ENCODE measurements at regions not wholly inside any gene's neighbourhood (a gene's known extent, or its start where the extent isn't known, plus 50 kb on each side); places are given as distances from the start of the nearest gene placed in this dataset.

GRCh38 chr2:40507432-40507831, 55.5 kb upstream of the SLC8A1 start:
- Histone ChIP-seq H3K4me3 (ENCODE audit: low read depth in 1 of 2, low read length in 2 of 2) (no peak overlapping the region), H3K9ac (ENCODE audit: low read depth in 1 of 2, low read length in 2 of 2) (no peak overlapping the region), H3K27ac (ENCODE audit: low read depth, low read length) (no peak overlapping the region), H3K36me3 (ENCODE audit: control insufficient read depth in 1 of 2, insufficient read depth in 2 of 2, low read length in 2 of 2) (no peaks in the 10 kb centered on the region), H3K27me3 (ENCODE audit: control insufficient read depth in 1 of 2, insufficient read depth in 2 of 2, low read length in 2 of 2) (no peaks in the 10 kb centered on the region), H3K9me3 (ENCODE audit: control insufficient read depth in 1 of 2, low read length in 2 of 2) (no peaks in the 10 kb centered on the region), H3K4me1 (ENCODE audit: control insufficient read depth in 1 of 2, insufficient read depth in 2 of 2, low read length in 2 of 2) (no peaks in the 10 kb centered on the region)

GRCh38 chr2:40510304-40510703, 58.4 kb upstream of the SLC8A1 start:
- H3K4me1 ChIP-seq (ENCODE audit: control insufficient read depth in 1 of 2, insufficient read depth in 2 of 2, low read length in 2 of 2), result no peaks in the 10 kb centered on the region
- H3K9me3 ChIP-seq (ENCODE audit: control insufficient read depth in 1 of 2, low read length in 2 of 2), result no peaks in the 10 kb centered on the region
- no peaks in the 10 kb centered on the region for H3K36me3 ChIP-seq (ENCODE audit: control insufficient read depth in 1 of 2, insufficient read depth in 2 of 2, low read length in 2 of 2)
- no peak overlapping the region for H3K9ac ChIP-seq (ENCODE audit: low read depth in 1 of 2, low read length in 2 of 2)
- no peak overlapping the region for H3K27ac ChIP-seq (ENCODE audit: low read depth, low read length)
- H3K4me3 ChIP-seq (ENCODE audit: low read depth in 1 of 2, low read length in 2 of 2), result no peak overlapping the region
- H3K27me3 ChIP-seq (ENCODE audit: control insufficient read depth in 1 of 2, insufficient read depth in 2 of 2, low read length in 2 of 2), result no peaks in the 10 kb centered on the region

- no peak overlapping the region for H3K9ac ChIP-seq (ENCODE audit: low read depth in 1 of 2, low read length in 2 of 2)
- H3K4me3 ChIP-seq (ENCODE audit: low read depth in 1 of 2, low read length in 2 of 2), result peak overlapping the region; percentile 25 to 61
- peak overlapping the region; percentile 36 for H3K27ac ChIP-seq (ENCODE audit: low read depth, low read length)
- H3K27me3 ChIP-seq (ENCODE audit: control insufficient read depth in 1 of 2, insufficient read depth in 2 of 2, low read length in 2 of 2), result no peaks in the 10 kb centered on the region
- H3K36me3 ChIP-seq (ENCODE audit: control insufficient read depth in 1 of 2, insufficient read depth in 2 of 2, low read length in 2 of 2), result no peaks in the 10 kb centered on the region
- no peaks in the 10 kb centered on the region for H3K9me3 ChIP-seq (ENCODE audit: control insufficient read depth in 1 of 2, low read length in 2 of 2)
- H3K4me1 ChIP-seq (ENCODE audit: control insufficient read depth in 1 of 2, insufficient read depth in 2 of 2, low read length in 2 of 2), result no peaks in the 10 kb centered on the region
Observed at GRCh38 chr2:40511661-40512213, 59.8 kb upstream of the SLC8A1 start.

- Histone ChIP-seq H3K9me3 (ENCODE audit: control insufficient read depth in 1 of 2, low read length in 2 of 2) (no peaks in the 10 kb centered on the region), H3K9ac (ENCODE audit: low read depth in 1 of 2, low read length in 2 of 2) (no peak overlapping the region), H3K4me1 (ENCODE audit: control insufficient read depth in 1 of 2, insufficient read depth in 2 of 2, low read length in 2 of 2) (no peaks in the 10 kb centered on the region), H3K27me3 (ENCODE audit: control insufficient read depth in 1 of 2, insufficient read depth in 2 of 2, low read length in 2 of 2) (no peaks in the 10 kb centered on the region), H3K36me3 (ENCODE audit: control insufficient read depth in 1 of 2, insufficient read depth in 2 of 2, low read length in 2 of 2) (no peaks in the 10 kb centered on the region), H3K4me3 (ENCODE audit: low read depth in 1 of 2, low read length in 2 of 2) (peak overlapping the region; percentile 25 to 61), H3K27ac (ENCODE audit: low read depth, low read length) (peak overlapping the region; percentile 36)
Observed at GRCh38 chr2:40512256-40512655, 60.4 kb upstream of the SLC8A1 start.

GRCh38 chr2:40513201-40513600, 61.3 kb upstream of the SLC8A1 start:
- Histone ChIP-seq H3K4me1 (ENCODE audit: control insufficient read depth in 1 of 2, insufficient read depth in 2 of 2, low read length in 2 of 2) (no peaks in the 10 kb centered on the region), H3K4me3 (ENCODE audit: low read depth in 1 of 2, low read length in 2 of 2) (no peak overlapping the region), H3K36me3 (ENCODE audit: control insufficient read depth in 1 of 2, insufficient read depth in 2 of 2, low read length in 2 of 2) (no peaks in the 10 kb centered on the region), H3K9me3 (ENCODE audit: control insufficient read depth in 1 of 2, low read length in 2 of 2) (no peaks in the 10 kb centered on the region), H3K9ac (ENCODE audit: low read depth in 1 of 2, low read length in 2 of 2) (no peak overlapping the region), H3K27me3 (ENCODE audit: control insufficient read depth in 1 of 2, insufficient read depth in 2 of 2, low read length in 2 of 2) (no peaks in the 10 kb centered on the region), H3K27ac (ENCODE audit: low read depth, low read length) (no peak overlapping the region)

- Histone ChIP-seq H3K9me3 (ENCODE audit: control insufficient read depth in 1 of 2, low read length in 2 of 2) (no peaks in the 10 kb centered on the region), H3K9ac (ENCODE audit: low read depth in 1 of 2, low read length in 2 of 2) (no peak overlapping the region), H3K4me3 (ENCODE audit: low read depth in 1 of 2, low read length in 2 of 2) (no peak overlapping the region), H3K27me3 (ENCODE audit: control insufficient read depth in 1 of 2, insufficient read depth in 2 of 2, low read length in 2 of 2) (no peaks in the 10 kb centered on the region), H3K36me3 (ENCODE audit: control insufficient read depth in 1 of 2, insufficient read depth in 2 of 2, low read length in 2 of 2) (no peaks in the 10 kb centered on the region), H3K4me1 (ENCODE audit: control insufficient read depth in 1 of 2, insufficient read depth in 2 of 2, low read length in 2 of 2) (no peaks in the 10 kb centered on the region), H3K27ac (ENCODE audit: low read depth, low read length) (no peak overlapping the region)
Observed at GRCh38 chr2:40516604-40517003, 64.7 kb upstream of the SLC8A1 start.

- Histone ChIP-seq H3K4me3 (ENCODE audit: low read depth in 1 of 2, low read length in 2 of 2) (no peak overlapping the region), H3K9me3 (ENCODE audit: control insufficient read depth in 1 of 2, low read length in 2 of 2) (no peaks in the 10 kb centered on the region), H3K27me3 (ENCODE audit: control insufficient read depth in 1 of 2, insufficient read depth in 2 of 2, low read length in 2 of 2) (no peaks in the 10 kb centered on the region), H3K36me3 (ENCODE audit: control insufficient read depth in 1 of 2, insufficient read depth in 2 of 2, low read length in 2 of 2) (no peaks in the 10 kb centered on the region), H3K9ac (ENCODE audit: low read depth in 1 of 2, low read length in 2 of 2) (no peak overlapping the region), H3K4me1 (ENCODE audit: control insufficient read depth in 1 of 2, insufficient read depth in 2 of 2, low read length in 2 of 2) (no peaks in the 10 kb centered on the region), H3K27ac (ENCODE audit: low read depth, low read length) (no peak overlapping the region)
Observed at GRCh38 chr2:40528564-40528963, 76.7 kb upstream of the SLC8A1 start.

GRCh38 chr2:40531359-40531758, 79.5 kb upstream of the SLC8A1 start:
- Histone ChIP-seq H3K36me3 (ENCODE audit: control insufficient read depth in 1 of 2, insufficient read depth in 2 of 2, low read length in 2 of 2) (no peaks in the 10 kb centered on the region), H3K27ac (ENCODE audit: low read depth, low read length) (no peak overlapping the region), H3K9ac (ENCODE audit: low read depth in 1 of 2, low read length in 2 of 2) (no peak overlapping the region), H3K4me1 (ENCODE audit: control insufficient read depth in 1 of 2, insufficient read depth in 2 of 2, low read length in 2 of 2) (no peaks in the 10 kb centered on the region), H3K9me3 (ENCODE audit: control insufficient read depth in 1 of 2, low read length in 2 of 2) (no peaks in the 10 kb centered on the region), H3K4me3 (ENCODE audit: low read depth in 1 of 2, low read length in 2 of 2) (no peak overlapping the region), H3K27me3 (ENCODE audit: control insufficient read depth in 1 of 2, insufficient read depth in 2 of 2, low read length in 2 of 2) (no peaks in the 10 kb centered on the region)

- H3K36me3 ChIP-seq (ENCODE audit: control insufficient read depth in 1 of 2, insufficient read depth in 2 of 2, low read length in 2 of 2), result no peaks in the 10 kb centered on the region
- peaks cover 0 to 4% of the 10 kb centered on the region in 2 donors for H3K4me1 ChIP-seq (ENCODE audit: control insufficient read depth in 1 of 2, insufficient read depth in 2 of 2, low read length in 2 of 2)
- no peaks in the 10 kb centered on the region for H3K27me3 ChIP-seq (ENCODE audit: control insufficient read depth in 1 of 2, insufficient read depth in 2 of 2, low read length in 2 of 2)
- H3K9ac ChIP-seq (ENCODE audit: low read depth in 1 of 2, low read length in 2 of 2), result no peak overlapping the region
- no peak overlapping the region for H3K4me3 ChIP-seq (ENCODE audit: low read depth in 1 of 2, low read length in 2 of 2)
- no peaks in the 10 kb centered on the region for H3K9me3 ChIP-seq (ENCODE audit: control insufficient read depth in 1 of 2, low read length in 2 of 2)
- no peak overlapping the region for H3K27ac ChIP-seq (ENCODE audit: low read depth, low read length)
Observed at GRCh38 chr2:40534528-40534927, 82.6 kb upstream of the SLC8A1 start.

- H3K9me3 ChIP-seq (ENCODE audit: control insufficient read depth in 1 of 2, low read length in 2 of 2), result no peaks in the 10 kb centered on the region
- H3K27me3 ChIP-seq (ENCODE audit: control insufficient read depth in 1 of 2, insufficient read depth in 2 of 2, low read length in 2 of 2), result no peaks in the 10 kb centered on the region
- no peak overlapping the region for H3K9ac ChIP-seq (ENCODE audit: low read depth in 1 of 2, low read length in 2 of 2)
- H3K36me3 ChIP-seq (ENCODE audit: control insufficient read depth in 1 of 2, insufficient read depth in 2 of 2, low read length in 2 of 2), result no peaks in the 10 kb centered on the region
- peaks cover 3 to 9% of the 10 kb centered on the region in 2 donors for H3K4me1 ChIP-seq (ENCODE audit: control insufficient read depth in 1 of 2, insufficient read depth in 2 of 2, low read length in 2 of 2)
- no peak overlapping the region for H3K27ac ChIP-seq (ENCODE audit: low read depth, low read length)
- H3K4me3 ChIP-seq (ENCODE audit: low read depth in 1 of 2, low read length in 2 of 2), result no peak overlapping the region
Observed at GRCh38 chr2:40535972-40536371, 84.1 kb upstream of the SLC8A1 start.

- Histone ChIP-seq H3K4me3 (ENCODE audit: low read depth in 1 of 2, low read length in 2 of 2) (peak overlapping the region; percentile 18 to 50), H3K9ac (ENCODE audit: low read depth in 1 of 2, low read length in 2 of 2) (peak overlapping the region in 1 of 2 donors; percentile 9), H3K27ac (ENCODE audit: low read depth, low read length) (no peak overlapping the region), H3K27me3 (ENCODE audit: control insufficient read depth in 1 of 2, insufficient read depth in 2 of 2, low read length in 2 of 2) (no peaks in the 10 kb centered on the region), H3K9me3 (ENCODE audit: control insufficient read depth in 1 of 2, low read length in 2 of 2) (no peaks in the 10 kb centered on the region), H3K36me3 (ENCODE audit: control insufficient read depth in 1 of 2, insufficient read depth in 2 of 2, low read length in 2 of 2) (no peaks in the 10 kb centered on the region), H3K4me1 (ENCODE audit: control insufficient read depth in 1 of 2, insufficient read depth in 2 of 2, low read length in 2 of 2) (peaks cover 5 to 18% of the 10 kb centered on the region in 2 donors)
Observed at GRCh38 chr2:40540026-40540425, 88.1 kb upstream of the SLC8A1 start.
